ENCODE measurements at regions not wholly inside any gene's neighbourhood (a gene's known extent, or its start where the extent isn't known, plus 50 kb on each side); places are given as distances from the start of the nearest gene placed in this dataset.
A peak's percentile ranks its signal among the peaks of the same experiment; 100 is the strongest.

- Histone ChIP-seq H3K27ac (ENCODE audit: low read depth, low read length) (no peak overlapping the region), H3K4me3 (ENCODE audit: insufficient read depth, low read depth, low read length) (no peak overlapping the region), H3K27me3 (ENCODE audit: insufficient read depth, low read length) (no peaks in the 10 kb centered on the region), H2AFZ (ENCODE audit: low read depth, low read length) (no peak overlapping the region), H3K4me1 (ENCODE audit: insufficient read depth, low read length) (no peaks in the 10 kb centered on the region), H3K79me2 (ENCODE audit: insufficient read depth, low read length) (no peaks in the 10 kb centered on the region), H3K9ac (ENCODE audit: low read length) (no peak overlapping the region), H4K20me1 (ENCODE audit: insufficient read depth, low read length) (no peaks in the 10 kb centered on the region), H3K4me2 (ENCODE audit: low read length) (no peak overlapping the region), H3K9me3 (ENCODE audit: insufficient read depth, low read depth, low read length) (no peaks in the 10 kb centered on the region), H3K36me3 (ENCODE audit: insufficient read depth, low read length) (no peaks in the 10 kb centered on the region)
- Mint-ChIP-seq H3K27me3 (ENCODE audit: low read depth, unreplicated experiment) (no peaks in the 10 kb centered on the region), H3K27ac (ENCODE audit: unreplicated experiment) (no peak overlapping the region), H3K4me3 (ENCODE audit: unreplicated experiment) (no peak overlapping the region), H3K4me1 (ENCODE audit: low read depth, unreplicated experiment) (peaks cover 4% of the 10 kb centered on the region), H3K9me3 (ENCODE audit: unreplicated experiment) (peaks cover 4% of the 10 kb centered on the region), H3K36me3 (ENCODE audit: low read depth, unreplicated experiment) (peaks cover 3% of the 10 kb centered on the region)
- TF ChIP-seq, protein P1, sequence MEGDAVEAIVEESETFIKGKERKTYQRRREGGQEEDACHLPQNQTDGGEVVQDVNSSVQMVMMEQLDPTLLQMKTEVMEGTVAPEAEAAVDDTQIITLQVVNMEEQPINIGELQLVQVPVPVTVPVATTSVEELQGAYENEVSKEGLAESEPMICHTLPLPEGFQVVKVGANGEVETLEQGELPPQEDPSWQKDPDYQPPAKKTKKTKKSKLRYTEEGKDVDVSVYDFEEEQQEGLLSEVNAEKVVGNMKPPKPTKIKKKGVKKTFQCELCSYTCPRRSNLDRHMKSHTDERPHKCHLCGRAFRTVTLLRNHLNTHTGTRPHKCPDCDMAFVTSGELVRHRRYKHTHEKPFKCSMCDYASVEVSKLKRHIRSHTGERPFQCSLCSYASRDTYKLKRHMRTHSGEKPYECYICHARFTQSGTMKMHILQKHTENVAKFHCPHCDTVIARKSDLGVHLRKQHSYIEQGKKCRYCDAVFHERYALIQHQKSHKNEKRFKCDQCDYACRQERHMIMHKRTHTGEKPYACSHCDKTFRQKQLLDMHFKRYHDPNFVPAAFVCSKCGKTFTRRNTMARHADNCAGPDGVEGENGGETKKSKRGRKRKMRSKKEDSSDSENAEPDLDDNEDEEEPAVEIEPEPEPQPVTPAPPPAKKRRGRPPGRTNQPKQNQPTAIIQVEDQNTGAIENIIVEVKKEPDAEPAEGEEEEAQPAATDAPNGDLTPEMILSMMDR (IDR thresholded peaks at IDR 0.05; ENCODE audit: insufficient read depth, low read depth, low read length), result no peak
- no peak for TF ChIP-seq EZH2 (IDR thresholded peaks at IDR 0.05; ENCODE audit: insufficient read depth, low read length)
- no peak for FAIRE-seq
- DNase-seq (ENCODE audit: low read depth), result peak; percentile 78
Measured at GRCh38 chr2:223654384-223654915, 52.3 kb upstream of the SCG2 start.

DNA sequence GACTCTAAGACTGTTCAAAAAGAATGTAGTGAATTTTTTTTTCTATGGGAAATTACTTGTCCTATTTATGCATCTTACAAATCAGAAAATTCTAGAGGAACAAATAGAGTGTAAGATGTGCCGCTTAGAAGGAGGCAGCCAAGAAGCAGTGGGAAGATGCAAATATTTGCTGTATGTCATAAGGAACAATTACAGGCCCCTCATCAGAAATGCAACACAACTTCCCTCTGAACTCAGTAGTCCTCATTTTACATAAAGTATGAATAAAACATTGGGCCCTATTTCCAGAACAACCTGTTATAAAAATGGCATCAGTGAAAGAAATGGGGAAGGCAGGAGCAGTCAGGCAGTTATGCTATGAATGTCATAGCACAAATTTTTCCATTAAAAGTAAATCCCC is 50.7 kb upstream of the SCG2 start:
- no peak for DNase-seq (ENCODE audit: low read depth)
- Histone ChIP-seq H3K9ac (ENCODE audit: low read length) (no peak overlapping the region), H4K20me1 (ENCODE audit: insufficient read depth, low read length) (no peaks in the 10 kb centered on the region), H3K36me3 (ENCODE audit: insufficient read depth, low read length) (no peaks in the 10 kb centered on the region), H3K4me1 (ENCODE audit: insufficient read depth, low read length) (no peaks in the 10 kb centered on the region), H3K27me3 (ENCODE audit: insufficient read depth, low read length) (no peaks in the 10 kb centered on the region), H3K79me2 (ENCODE audit: insufficient read depth, low read length) (no peaks in the 10 kb centered on the region), H3K27ac (ENCODE audit: low read depth, low read length) (no peak overlapping the region), H2AFZ (ENCODE audit: low read depth, low read length) (no peak overlapping the region), H3K4me3 (ENCODE audit: insufficient read depth, low read depth, low read length) (no peak overlapping the region), H3K9me3 (ENCODE audit: insufficient read depth, low read depth, low read length) (no peaks in the 10 kb centered on the region), H3K4me2 (ENCODE audit: low read length) (no peak overlapping the region)
- Mint-ChIP-seq H3K9me3 (ENCODE audit: unreplicated experiment) (peaks cover 4% of the 10 kb centered on the region), H3K27ac (ENCODE audit: unreplicated experiment) (no peak overlapping the region), H3K4me3 (ENCODE audit: unreplicated experiment) (no peak overlapping the region), H3K36me3 (ENCODE audit: low read depth, unreplicated experiment) (peaks cover 3% of the 10 kb centered on the region), H3K27me3 (ENCODE audit: low read depth, unreplicated experiment) (no peaks in the 10 kb centered on the region), H3K4me1 (ENCODE audit: low read depth, unreplicated experiment) (peaks cover 4% of the 10 kb centered on the region)
- FAIRE-seq, result no peak
- TF ChIP-seq, protein P1 (IDR thresholded peaks at IDR 0.05; ENCODE audit: insufficient read depth, low read depth, low read length), result no peak
- TF ChIP-seq EZH2 (IDR thresholded peaks at IDR 0.05; ENCODE audit: insufficient read depth, low read length), result no peak

DNA sequence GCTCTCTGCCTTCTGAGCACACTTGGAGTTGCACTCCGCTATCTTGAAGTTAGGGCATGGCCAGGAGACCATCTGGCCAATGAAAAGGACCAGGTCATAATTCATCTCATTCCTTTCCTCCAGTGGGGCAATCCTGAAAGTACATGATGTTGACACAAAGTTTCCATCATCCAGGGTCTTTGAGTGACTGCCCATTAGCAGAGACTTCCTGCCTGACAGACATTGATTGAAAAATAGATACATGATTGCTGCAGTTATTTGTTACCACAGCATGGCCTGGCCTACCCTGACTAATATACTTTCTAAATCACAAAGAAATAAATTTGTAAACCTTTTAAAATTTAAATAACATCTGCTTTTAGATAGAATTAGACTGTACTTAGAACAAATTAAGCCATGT is 50.0 kb upstream of the SCG2 start:
- DNase-seq (ENCODE audit: low read depth), result no peak
- Histone ChIP-seq H3K9ac (ENCODE audit: low read length) (no peak overlapping the region), H3K9me3 (ENCODE audit: insufficient read depth, low read depth, low read length) (no peaks in the 10 kb centered on the region), H3K79me2 (ENCODE audit: insufficient read depth, low read length) (no peaks in the 10 kb centered on the region), H3K36me3 (ENCODE audit: insufficient read depth, low read length) (no peaks in the 10 kb centered on the region), H3K4me2 (ENCODE audit: low read length) (no peak overlapping the region), H3K27me3 (ENCODE audit: insufficient read depth, low read length) (no peaks in the 10 kb centered on the region), H3K4me1 (ENCODE audit: insufficient read depth, low read length) (no peaks in the 10 kb centered on the region), H3K4me3 (ENCODE audit: insufficient read depth, low read depth, low read length) (no peak overlapping the region), H4K20me1 (ENCODE audit: insufficient read depth, low read length) (no peaks in the 10 kb centered on the region), H2AFZ (ENCODE audit: low read depth, low read length) (no peak overlapping the region), H3K27ac (ENCODE audit: low read depth, low read length) (no peak overlapping the region)
- Mint-ChIP-seq H3K27ac (ENCODE audit: unreplicated experiment) (no peak overlapping the region), H3K9me3 (ENCODE audit: unreplicated experiment) (peaks cover 4% of the 10 kb centered on the region), H3K4me1 (ENCODE audit: low read depth, unreplicated experiment) (peaks cover 6% of the 10 kb centered on the region), H3K27me3 (ENCODE audit: low read depth, unreplicated experiment) (no peaks in the 10 kb centered on the region), H3K36me3 (ENCODE audit: low read depth, unreplicated experiment) (peaks cover 3% of the 10 kb centered on the region), H3K4me3 (ENCODE audit: unreplicated experiment) (no peak overlapping the region)
- TF ChIP-seq, protein P1 (IDR thresholded peaks at IDR 0.05; ENCODE audit: insufficient read depth, low read depth, low read length), result no peak
- TF ChIP-seq EZH2 (IDR thresholded peaks at IDR 0.05; ENCODE audit: insufficient read depth, low read length), result no peak
- FAIRE-seq, result no peak

All from astrocyte (in vitro differentiated cells and primary cell).